Nephron progenitor cell (in vitro differentiated cells): ENCODE measurements at regions not wholly inside any gene's neighbourhood (a gene's known extent, or its start where the extent isn't known, plus 50 kb on each side); places are given as distances from the start of the nearest gene placed in this dataset.

ENCODE experiments used
- DNase-seq: peaks from one replicate; pipeline ENCODE4 v3.0.0; 2021
- H3K27ac Mint-ChIP-seq: 2 replicates; pipeline ENCODE4 v1.8.0; 2021; ENCODE audit warnings: mild to moderate bottlenecking, moderate library complexity, mixed read lengths
- H3K27me3 Mint-ChIP-seq: 2 replicates; pipeline ENCODE4 v1.8.0; 2021; ENCODE audit warnings: mild to moderate bottlenecking, low read depth, mixed read lengths; ENCODE audit not compliant: poor library complexity
- H3K36me3 Mint-ChIP-seq: 2 replicates; pipeline ENCODE4 v1.8.0; 2021; ENCODE audit warnings: low read depth, mixed read lengths
- H3K4me1 Mint-ChIP-seq: 2 replicates; pipeline ENCODE4 v1.8.0; 2021; ENCODE audit warnings: mixed read lengths
- H3K4me3 Mint-ChIP-seq: 2 replicates; pipeline ENCODE4 v1.8.0; 2021; ENCODE audit warnings: mild to moderate bottlenecking, moderate library complexity, mixed read lengths
- H3K9me3 Mint-ChIP-seq: 2 replicates; pipeline ENCODE4 v1.8.0; 2021; ENCODE audit warnings: mild to moderate bottlenecking, moderate library complexity, mixed read lengths
- TF ChIP-seq, protein P1 (sequence below): fragments of 200-600 bp; sonication (generic); IDR thresholded peaks from 2 replicates; pipeline ENCODE4 v1.5.0; 2021; ENCODE audit warnings: antibody characterized with exemption

DNA sequence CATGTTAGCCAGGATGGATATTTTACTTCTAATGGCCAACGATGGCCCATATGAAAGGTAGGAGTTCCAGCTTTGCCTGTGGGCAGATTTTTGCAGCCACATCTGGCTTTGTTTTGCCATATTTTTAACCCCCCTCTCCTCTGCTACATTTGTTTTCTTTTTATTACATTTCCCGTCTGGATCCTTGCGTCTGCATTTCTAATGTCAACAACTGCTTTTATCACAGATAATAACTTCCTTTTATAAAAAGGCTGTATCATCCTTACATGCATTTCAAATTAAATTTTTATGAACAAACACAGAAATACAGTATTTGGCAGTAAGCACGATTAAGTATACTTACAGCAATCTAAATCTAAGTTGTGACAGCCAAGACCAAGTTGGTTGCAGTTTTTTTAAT is 156.0 kb downstream of the BAMBI start:
- no peak for DNase-seq
- Mint-ChIP-seq H3K4me1 (no peaks in the 10 kb centered on the region), H3K27me3 (peaks cover 15% of the 10 kb centered on the region), H3K27ac (no peak overlapping the region), H3K36me3 (no peaks in the 10 kb centered on the region), H3K9me3 (peaks cover 7% of the 10 kb centered on the region), H3K4me3 (no peak overlapping the region)
- TF ChIP-seq, protein P1, sequence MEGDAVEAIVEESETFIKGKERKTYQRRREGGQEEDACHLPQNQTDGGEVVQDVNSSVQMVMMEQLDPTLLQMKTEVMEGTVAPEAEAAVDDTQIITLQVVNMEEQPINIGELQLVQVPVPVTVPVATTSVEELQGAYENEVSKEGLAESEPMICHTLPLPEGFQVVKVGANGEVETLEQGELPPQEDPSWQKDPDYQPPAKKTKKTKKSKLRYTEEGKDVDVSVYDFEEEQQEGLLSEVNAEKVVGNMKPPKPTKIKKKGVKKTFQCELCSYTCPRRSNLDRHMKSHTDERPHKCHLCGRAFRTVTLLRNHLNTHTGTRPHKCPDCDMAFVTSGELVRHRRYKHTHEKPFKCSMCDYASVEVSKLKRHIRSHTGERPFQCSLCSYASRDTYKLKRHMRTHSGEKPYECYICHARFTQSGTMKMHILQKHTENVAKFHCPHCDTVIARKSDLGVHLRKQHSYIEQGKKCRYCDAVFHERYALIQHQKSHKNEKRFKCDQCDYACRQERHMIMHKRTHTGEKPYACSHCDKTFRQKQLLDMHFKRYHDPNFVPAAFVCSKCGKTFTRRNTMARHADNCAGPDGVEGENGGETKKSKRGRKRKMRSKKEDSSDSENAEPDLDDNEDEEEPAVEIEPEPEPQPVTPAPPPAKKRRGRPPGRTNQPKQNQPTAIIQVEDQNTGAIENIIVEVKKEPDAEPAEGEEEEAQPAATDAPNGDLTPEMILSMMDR = no peak

DNA sequence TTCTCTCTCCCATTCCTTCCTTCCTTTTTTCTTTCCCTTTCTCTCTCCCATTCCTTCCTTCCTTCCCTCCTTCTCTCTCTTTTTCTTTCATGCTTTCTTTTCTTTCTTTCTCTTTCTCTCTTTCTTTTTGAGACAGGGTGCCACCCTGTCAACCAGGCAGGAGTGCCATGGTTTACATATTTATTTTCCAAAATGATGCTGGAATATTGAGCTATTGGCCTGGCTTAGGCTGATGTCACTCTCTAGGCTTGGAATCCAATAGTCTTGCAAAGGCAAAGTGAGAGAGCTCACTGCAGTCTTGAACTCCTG is 159.1 kb downstream of the BAMBI start:
- Mint-ChIP-seq H3K27ac (no peak overlapping the region), H3K4me3 (no peak overlapping the region), H3K9me3 (no peaks in the 10 kb centered on the region), H3K27me3 (peaks cover 12% of the 10 kb centered on the region), H3K4me1 (peaks cover 17% of the 10 kb centered on the region), H3K36me3 (no peaks in the 10 kb centered on the region)
- DNase-seq = no peak
- TF ChIP-seq, protein P1 = no peak

DNA sequence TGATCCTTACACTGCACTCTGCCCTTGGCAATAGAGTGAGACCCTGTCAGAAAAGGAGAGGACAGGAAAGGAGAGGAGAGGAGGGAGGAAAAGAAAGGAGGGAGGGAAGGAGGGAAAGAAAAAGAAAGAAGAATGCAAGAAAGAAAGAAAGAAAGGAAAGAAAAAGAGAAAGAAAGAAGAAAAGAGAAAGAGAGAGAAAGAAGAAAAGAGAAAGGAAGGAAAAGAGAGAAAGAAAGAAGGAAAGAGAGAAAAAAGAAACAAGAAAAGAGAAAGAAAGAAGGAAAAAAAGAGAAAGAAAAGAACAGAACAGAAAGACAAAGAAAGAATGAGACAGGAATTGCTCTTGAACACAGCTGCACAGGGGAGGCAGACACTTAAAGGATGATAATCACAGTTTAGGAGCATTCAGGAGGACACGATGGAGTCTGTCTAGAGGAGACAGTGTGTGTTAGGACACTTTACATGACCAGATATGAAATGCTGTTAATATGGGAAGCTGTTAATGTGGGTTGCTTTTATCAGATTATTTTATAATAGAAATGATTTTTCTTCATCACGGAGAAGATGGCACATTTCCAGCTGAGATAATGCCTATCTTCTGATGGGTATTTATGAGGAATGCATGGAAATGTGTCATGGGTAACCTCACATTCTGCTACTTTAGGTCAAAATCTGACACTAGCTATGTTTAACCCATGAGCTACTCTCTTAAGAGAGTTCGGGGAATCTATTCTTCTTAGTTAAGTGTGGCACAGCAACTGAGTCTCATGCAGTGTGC is 160.5 kb downstream of the BAMBI start:
- TF ChIP-seq, protein P1 = no peak
- Mint-ChIP-seq H3K36me3 (no peaks in the 10 kb centered on the region), H3K4me1 (peaks cover 17% of the 10 kb centered on the region), H3K27me3 (peaks cover 8% of the 10 kb centered on the region), H3K9me3 (no peaks in the 10 kb centered on the region), H3K4me3 (no peak overlapping the region), H3K27ac (no peak overlapping the region)
- no peak for DNase-seq

DNA sequence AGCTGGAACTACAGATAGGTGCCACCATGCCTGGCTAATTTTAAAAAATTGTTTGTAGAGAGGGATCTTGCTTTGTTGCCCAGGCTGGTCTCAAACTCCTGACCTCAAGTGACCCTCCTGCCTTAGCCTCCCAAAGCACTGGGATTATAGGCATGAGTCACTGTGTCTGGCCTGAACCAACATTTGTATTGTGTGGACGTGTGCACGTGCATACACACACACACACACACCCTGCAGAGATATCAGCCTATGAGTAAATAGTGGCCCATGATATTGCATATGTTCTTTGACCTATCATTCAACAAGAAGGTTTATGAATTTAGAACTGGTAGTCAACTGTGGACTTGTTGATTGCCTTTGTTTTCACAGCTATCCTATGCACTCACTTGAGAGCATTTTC is 161.6 kb downstream of the BAMBI start:
- TF ChIP-seq, protein P1 = no peak
- Mint-ChIP-seq H3K4me3 (no peak overlapping the region), H3K27me3 (peaks cover 8% of the 10 kb centered on the region), H3K27ac (no peak overlapping the region), H3K36me3 (no peaks in the 10 kb centered on the region), H3K9me3 (no peaks in the 10 kb centered on the region), H3K4me1 (peaks cover 17% of the 10 kb centered on the region)
- DNase-seq = no peak

DNA sequence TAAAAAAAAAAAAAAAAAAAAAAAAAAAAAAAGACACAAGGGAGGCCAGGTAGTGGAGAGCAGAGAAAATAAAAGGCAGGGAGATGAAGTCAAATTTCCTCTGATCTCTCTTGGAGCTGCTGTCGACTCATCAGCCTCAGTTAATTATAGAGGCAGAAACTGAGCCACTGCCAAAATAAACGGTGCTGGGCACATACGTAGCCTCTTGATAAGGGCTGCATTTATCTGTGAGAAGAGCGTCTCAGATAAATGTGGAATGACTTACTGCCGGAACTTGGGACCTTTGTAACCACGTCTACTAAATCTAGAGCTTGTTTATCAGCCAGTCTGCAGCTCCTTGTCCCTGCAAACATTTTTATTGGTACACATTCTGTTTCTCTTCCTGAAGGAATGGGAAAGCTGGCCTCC is 162.3 kb downstream of the BAMBI start:
- TF ChIP-seq, protein P1 = no peak
- peaks cover 17% of the 10 kb centered on the region for H3K4me1 Mint-ChIP-seq
- H3K36me3 Mint-ChIP-seq = no peaks in the 10 kb centered on the region
- no peak overlapping the region for H3K4me3 Mint-ChIP-seq
- no peak for DNase-seq
- H3K9me3 Mint-ChIP-seq = no peaks in the 10 kb centered on the region
- H3K27me3 Mint-ChIP-seq = peaks cover 8% of the 10 kb centered on the region
- H3K27ac Mint-ChIP-seq = no peak overlapping the region

DNA sequence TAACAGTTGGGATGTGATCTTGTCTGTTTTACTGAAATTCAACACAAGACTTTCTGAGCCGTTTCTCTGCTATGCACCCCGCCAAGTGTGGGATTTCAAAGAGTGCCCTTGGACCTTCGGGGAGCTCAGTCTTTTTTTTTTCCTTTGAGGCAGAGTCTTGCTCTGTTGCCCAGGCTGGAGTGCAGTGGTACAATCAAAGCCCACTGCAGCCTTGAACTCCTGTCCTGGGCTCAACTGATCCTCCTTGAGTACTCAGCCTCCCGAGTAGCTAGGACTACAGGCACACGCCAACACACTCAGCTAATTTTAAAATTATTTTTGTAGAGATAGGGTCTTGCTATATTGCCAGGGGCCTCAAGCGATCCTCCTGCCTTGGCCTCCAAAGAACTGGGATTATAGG is 162.9 kb downstream of the BAMBI start:
- no peak for DNase-seq
- TF ChIP-seq, protein P1 = no peak
- no peak overlapping the region for H3K27ac Mint-ChIP-seq
- H3K4me3 Mint-ChIP-seq = no peak overlapping the region
- no peaks in the 10 kb centered on the region for H3K36me3 Mint-ChIP-seq
- no peaks in the 10 kb centered on the region for H3K9me3 Mint-ChIP-seq
- H3K4me1 Mint-ChIP-seq = peaks cover 17% of the 10 kb centered on the region
- H3K27me3 Mint-ChIP-seq = peaks cover 8% of the 10 kb centered on the region
